CD4-positive, alpha-beta memory T cell (primary cell): ENCODE measurements at regions not wholly inside any gene's neighbourhood (a gene's known extent, or its start where the extent isn't known, plus 50 kb on each side); places are given as distances from the start of the nearest gene placed in this dataset.

ENCODE experiments used
- CTCF ChIA-PET: fragments of 350-600 bp; sonication (Branson Sonifier 250); formaldehyde crosslinking; loops from one replicate; lab custom pipeline; 2021; ENCODE audit warnings: inconsistent platforms; ENCODE audit not compliant: partially characterized antibody; lab: Charles Lee
- POLR2A ChIA-PET: fragments of 350-600 bp; sonication (Branson Sonifier 250); formaldehyde crosslinking; loops from one replicate; lab custom pipeline; 2021; ENCODE audit not compliant: partially characterized antibody; lab: Charles Lee
- DNase-seq, 5 donors: peaks; one replicate each; pipeline versions ENCODE4 v3.0.0 to v3.0.0-alpha.2; 2020 to 2022; ENCODE audit warnings: mixed read lengths in 1 of 5
- H3K27ac ChIP-seq: one replicate; pipeline ENCODE4 v1.7.0; 2013; ENCODE audit warnings: low read depth, low read length
- H3K27me3 ChIP-seq: 2 replicates; pipeline ENCODE4 v1.7.0; 2013; ENCODE audit warnings: mild to moderate bottlenecking, low read length, moderate library complexity; ENCODE audit not compliant: insufficient read depth
- H3K36me3 ChIP-seq: 2 replicates; pipeline ENCODE4 v1.7.0; 2013; ENCODE audit warnings: mild to moderate bottlenecking, low read length, moderate library complexity; ENCODE audit not compliant: insufficient read depth
- H3K4me1 ChIP-seq: 2 replicates; pipeline ENCODE4 v1.7.0; 2013; ENCODE audit warnings: mild to moderate bottlenecking, low read length, moderate library complexity; ENCODE audit not compliant: insufficient read depth
- H3K4me3 ChIP-seq, 2 donors: one replicate each; pipeline ENCODE4 v1.7.0; 2013; ENCODE audit warnings: low read length in 2 of 2, mild to moderate bottlenecking in 1 of 2
- H3K9me3 ChIP-seq, 2 donors: one replicate each; pipeline ENCODE4 v1.7.0; 2013; ENCODE audit warnings: low read length in 2 of 2, control low read depth in 1 of 2; ENCODE audit not compliant: control insufficient read depth in 1 of 2
- H3K27ac Mint-ChIP-seq, 7 donors: one replicate each; pipeline ENCODE4 v1.8.0; 2020 to 2021; ENCODE audit warnings: mixed read lengths in 7 of 7, mild to moderate bottlenecking in 6 of 7, inconsistent platforms in 3 of 7, moderate library complexity in 3 of 7
- H3K27me3 Mint-ChIP-seq, 2 donors: one replicate each; pipeline ENCODE4 v1.8.0; 2020 to 2021; ENCODE audit warnings: mixed read lengths in 2 of 2
- H3K36me3 Mint-ChIP-seq, 2 donors: one replicate each; pipeline ENCODE4 v1.8.0; 2020 to 2021; ENCODE audit warnings: mixed read lengths in 2 of 2, inconsistent platforms in 1 of 2, mild to moderate bottlenecking in 1 of 2
- H3K4me1 Mint-ChIP-seq, 4 donors: one replicate each; pipeline ENCODE4 v1.8.0; 2020 to 2021; ENCODE audit warnings: mixed read lengths in 4 of 4, mild to moderate bottlenecking in 1 of 4
- H3K4me3 Mint-ChIP-seq, 8 donors: one replicate each; pipeline ENCODE4 v1.8.0; 2020 to 2021; ENCODE audit warnings: mixed read lengths in 8 of 8, mild to moderate bottlenecking in 7 of 8, moderate library complexity in 6 of 8, inconsistent platforms in 3 of 8
- H3K9me3 Mint-ChIP-seq, 8 donors: one replicate each; pipeline ENCODE4 v1.8.0; 2020 to 2021; ENCODE audit warnings: mixed read lengths in 8 of 8, mild to moderate bottlenecking in 5 of 8, inconsistent platforms in 3 of 8, moderate library complexity in 1 of 8
- intact Hi-C: fragments of 100-400 bp; cut with micrococcal nuclease; formaldehyde crosslinking; loops from one replicate; pipeline ENCODE4 v1.15.1; 2023

DNA sequence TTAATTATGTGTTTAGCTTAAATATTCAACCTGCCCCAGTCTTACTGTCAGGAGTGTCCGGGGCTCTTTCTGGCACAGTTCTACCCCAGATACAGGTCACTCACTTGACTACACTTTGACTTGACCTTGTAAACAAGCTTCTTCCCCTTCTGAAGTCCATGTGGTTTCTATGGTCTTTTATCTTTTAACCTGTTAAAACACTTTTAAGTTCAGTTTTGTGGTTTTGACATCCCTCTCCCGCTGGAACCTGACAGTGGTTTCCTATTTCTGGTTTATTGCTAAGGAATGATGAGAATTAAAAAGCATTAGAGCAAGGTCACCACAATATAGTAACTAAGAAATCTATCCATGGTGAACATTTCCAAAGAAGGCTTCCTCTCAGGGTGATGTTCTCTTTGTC, 300.1 kb downstream of the TMEM167A start:
- Mint-ChIP-seq H3K9me3 (no peaks in the 10 kb centered on the region), H3K36me3 (no peaks in the 10 kb centered on the region), H3K4me3 (no peak overlapping the region), H3K27ac (no peak overlapping the region), H3K27me3 (peaks cover 2 to 3% of the 10 kb centered on the region in 2 donors), H3K4me1 (no peaks in the 10 kb centered on the region)
- no peaks in the 10 kb centered on the region for H3K36me3 ChIP-seq
- no peaks in the 10 kb centered on the region for H3K9me3 ChIP-seq
- no peak overlapping the region for H3K4me3 ChIP-seq
- no peaks in the 10 kb centered on the region for H3K27me3 ChIP-seq
- intact Hi-C loops, result no loop called here
- POLR2A ChIA-PET, result no interaction called here
- H3K27ac ChIP-seq, result no peak overlapping the region
- CTCF ChIA-PET, result no interaction called here
- DNase-seq, result no peak
- H3K4me1 ChIP-seq, result no peaks in the 10 kb centered on the region

DNA sequence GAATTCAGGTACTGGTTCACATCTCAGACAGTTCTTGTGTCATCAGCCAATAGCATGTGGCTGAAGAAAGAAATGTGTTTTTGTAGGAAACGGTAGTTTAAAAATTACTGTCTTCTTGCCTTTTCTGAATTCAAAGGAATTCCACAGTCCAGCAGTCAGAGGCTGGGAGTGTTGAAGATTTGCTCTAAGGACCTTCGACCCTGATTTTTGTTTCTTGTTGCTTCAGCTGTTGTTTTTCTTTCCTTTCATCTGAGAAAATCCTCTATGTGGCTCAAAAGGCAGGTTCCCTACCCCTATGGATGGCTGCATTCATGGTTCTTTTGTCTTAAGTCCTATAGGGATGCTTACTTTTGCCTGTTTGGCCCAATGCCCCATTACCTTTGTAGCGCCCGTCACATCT, 304.9 kb downstream of the TMEM167A start:
- H3K27me3 ChIP-seq, result no peaks in the 10 kb centered on the region
- no peaks in the 10 kb centered on the region for H3K4me1 ChIP-seq
- Mint-ChIP-seq H3K4me1 (no peaks in the 10 kb centered on the region), H3K4me3 (no peak overlapping the region), H3K27me3 (peaks cover 10 to 13% of the 10 kb centered on the region in 2 donors), H3K27ac (no peak overlapping the region), H3K9me3 (peaks cover 0 to 2% (median 0%) of the 10 kb centered on the region in 8 donors), H3K36me3 (no peaks in the 10 kb centered on the region)
- intact Hi-C loops, result no loop called here
- H3K9me3 ChIP-seq, result no peaks in the 10 kb centered on the region
- H3K4me3 ChIP-seq, result no peak overlapping the region
- no peak overlapping the region for H3K27ac ChIP-seq
- POLR2A ChIA-PET, result no interaction called here
- DNase-seq, result no peak
- no peaks in the 10 kb centered on the region for H3K36me3 ChIP-seq
- CTCF ChIA-PET, result no interaction called here

DNA sequence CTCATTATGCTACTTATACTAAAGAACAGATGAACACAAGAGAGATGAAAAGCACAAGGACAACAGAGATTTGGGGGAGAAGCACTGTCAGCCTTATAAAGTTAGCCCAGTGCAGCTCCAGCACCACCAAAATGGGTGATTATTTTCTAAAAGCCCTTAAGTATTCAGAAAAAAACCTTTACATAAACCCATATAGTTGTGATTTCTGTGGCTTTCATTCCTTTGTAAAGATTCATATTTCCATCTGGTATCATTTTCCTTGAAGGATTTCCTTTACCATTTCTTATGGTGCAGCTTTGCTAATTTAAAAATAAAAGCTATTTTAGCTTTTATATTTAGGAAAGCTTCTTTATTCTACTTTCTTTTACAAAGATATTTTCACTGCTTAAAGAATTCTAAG, 311.0 kb downstream of the TMEM167A start:
- Mint-ChIP-seq H3K4me3 (no peak overlapping the region), H3K4me1 (no peaks in the 10 kb centered on the region), H3K36me3 (no peaks in the 10 kb centered on the region), H3K27ac (no peak overlapping the region), H3K27me3 (peaks cover 9 to 12% of the 10 kb centered on the region in 2 donors), H3K9me3 (peaks cover 0 to 2% (median 0%) of the 10 kb centered on the region in 8 donors)
- intact Hi-C loops, result no loop called here
- H3K36me3 ChIP-seq, result no peaks in the 10 kb centered on the region
- no peaks in the 10 kb centered on the region for H3K9me3 ChIP-seq
- DNase-seq, result no peak
- ChIA-PET CTCF (interaction anchor here (0.8 kb wide), 1 partner anchor 18 kb away, joined by 3 read pairs; no protein-coding TSS in a partner anchor), POLR2A (no interaction called here)
- no peak overlapping the region for H3K4me3 ChIP-seq
- H3K27ac ChIP-seq, result no peak overlapping the region
- H3K27me3 ChIP-seq, result no peaks in the 10 kb centered on the region
- no peaks in the 10 kb centered on the region for H3K4me1 ChIP-seq

DNA sequence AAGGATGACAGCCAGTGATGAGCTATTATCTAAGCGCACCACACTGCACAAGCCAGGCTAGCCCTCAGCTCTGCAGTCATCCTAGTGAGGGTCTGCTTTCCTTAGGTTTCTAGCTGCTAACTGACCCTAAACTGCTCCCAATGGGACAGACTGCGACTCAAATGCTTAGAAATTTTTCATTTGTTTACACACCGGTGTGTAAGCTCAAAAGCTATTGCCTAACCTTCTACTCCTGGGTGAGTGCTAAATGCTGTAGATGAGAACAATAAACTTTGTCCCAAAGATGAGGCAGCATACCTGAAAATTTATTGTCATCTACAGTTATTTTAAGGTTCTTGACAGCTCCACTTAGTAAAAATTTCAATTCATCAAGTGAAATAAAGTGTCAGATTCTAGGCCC, 311.4 kb downstream of the TMEM167A start:
- Mint-ChIP-seq H3K4me1 (no peaks in the 10 kb centered on the region), H3K9me3 (peaks cover 0 to 2% (median 0%) of the 10 kb centered on the region in 8 donors), H3K36me3 (no peaks in the 10 kb centered on the region), H3K27me3 (peaks cover 5 to 9% of the 10 kb centered on the region in 2 donors), H3K27ac (no peak overlapping the region), H3K4me3 (no peak overlapping the region)
- Histone ChIP-seq H3K9me3 (no peaks in the 10 kb centered on the region), H3K27ac (no peak overlapping the region), H3K27me3 (no peaks in the 10 kb centered on the region), H3K4me1 (no peaks in the 10 kb centered on the region), H3K36me3 (no peaks in the 10 kb centered on the region), H3K4me3 (no peak overlapping the region)
- intact Hi-C loops, result no loop called here
- no peak for DNase-seq
- POLR2A ChIA-PET, result no interaction called here
- CTCF ChIA-PET, result interaction anchor here (0.8 kb wide), 1 partner anchor 17 kb away, joined by 3 read pairs; no protein-coding TSS in a partner anchor

DNA sequence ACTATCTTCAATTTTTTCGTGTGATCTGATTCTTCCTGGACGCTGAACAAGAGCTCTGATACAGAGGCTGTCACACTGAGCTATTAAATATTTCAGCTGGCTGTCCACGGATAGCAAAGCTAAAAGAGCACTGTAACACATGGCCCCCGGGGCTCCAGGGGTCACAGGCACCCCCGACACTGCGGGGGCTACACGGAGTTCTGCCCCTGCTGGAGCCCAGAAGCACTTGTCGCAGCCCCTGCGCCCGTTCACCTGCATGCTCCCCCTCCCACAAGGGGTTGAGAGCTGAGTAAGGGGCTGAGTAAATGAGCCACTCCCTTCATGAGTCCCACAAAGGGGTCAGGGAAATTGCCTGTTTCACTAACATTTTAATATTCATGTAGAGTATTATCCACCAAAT, 316.3 kb downstream of the TMEM167A start:
- Histone ChIP-seq H3K36me3 (no peaks in the 10 kb centered on the region), H3K9me3 (no peaks in the 10 kb centered on the region), H3K4me3 (no peak overlapping the region), H3K27ac (no peak overlapping the region), H3K27me3 (no peaks in the 10 kb centered on the region), H3K4me1 (no peaks in the 10 kb centered on the region)
- Mint-ChIP-seq H3K4me1 (no peaks in the 10 kb centered on the region), H3K9me3 (peaks cover 0 to 2% (median 0%) of the 10 kb centered on the region in 8 donors), H3K4me3 (no peak overlapping the region), H3K27ac (no peak overlapping the region), H3K36me3 (no peaks in the 10 kb centered on the region), H3K27me3 (no peaks in the 10 kb centered on the region)
- no peak for DNase-seq
- intact Hi-C loops, result no loop called here
- ChIA-PET CTCF (no interaction called here), POLR2A (no interaction called here)

DNA sequence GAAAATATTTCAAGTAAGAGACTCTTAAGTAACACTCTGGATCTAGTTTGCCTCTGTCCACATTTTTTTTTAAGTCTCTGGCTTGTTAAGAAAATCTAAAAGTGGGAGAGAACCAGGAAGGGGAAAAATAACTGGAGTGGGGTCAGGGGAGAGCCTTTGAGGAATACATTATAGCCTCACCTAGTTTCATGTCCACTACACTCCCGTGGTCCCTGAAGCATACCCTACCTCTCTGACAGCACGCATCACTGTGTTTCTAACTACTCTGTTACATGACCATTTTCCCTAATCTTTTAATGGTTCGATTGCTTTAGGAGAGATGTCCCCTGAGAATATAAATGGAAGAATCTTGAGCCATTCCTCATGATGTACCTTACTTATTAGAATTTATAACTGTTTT, 318.3 kb downstream of the TMEM167A start:
- Histone ChIP-seq H3K27me3 (no peaks in the 10 kb centered on the region), H3K4me1 (no peaks in the 10 kb centered on the region), H3K9me3 (no peaks in the 10 kb centered on the region), H3K4me3 (no peak overlapping the region), H3K36me3 (no peaks in the 10 kb centered on the region), H3K27ac (no peak overlapping the region)
- H3K36me3 Mint-ChIP-seq, result no peaks in the 10 kb centered on the region
- H3K4me3 Mint-ChIP-seq, result no peak overlapping the region
- POLR2A ChIA-PET, result no interaction called here
- no peak overlapping the region for H3K27ac Mint-ChIP-seq
- CTCF ChIA-PET, result no interaction called here
- H3K9me3 Mint-ChIP-seq, result peaks cover 0 to 2% (median 0%) of the 10 kb centered on the region in 8 donors
- DNase-seq, result no peak
- H3K27me3 Mint-ChIP-seq, result no peaks in the 10 kb centered on the region
- no peaks in the 10 kb centered on the region for H3K4me1 Mint-ChIP-seq
- intact Hi-C loops, result no loop called here

DNA sequence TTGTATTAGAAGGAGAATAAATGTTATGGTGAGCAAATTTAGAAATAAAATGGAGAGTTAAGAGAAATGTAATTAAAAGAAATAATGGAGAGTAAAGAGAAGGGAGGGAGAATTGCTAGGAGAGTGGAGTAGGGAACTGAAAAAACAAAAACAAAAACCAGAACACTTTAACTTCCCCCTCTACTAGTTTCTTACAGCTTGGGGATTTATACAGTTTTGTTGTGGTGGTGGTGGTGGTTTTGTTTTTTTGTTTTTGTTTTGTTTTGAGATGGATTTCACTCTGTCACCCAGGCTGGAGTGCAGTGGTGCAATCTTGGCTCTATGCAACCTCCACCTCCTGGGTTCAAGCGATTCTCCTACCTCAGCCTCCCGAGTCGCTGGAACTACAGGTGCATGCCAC, 322.4 kb downstream of the TMEM167A start:
- Histone ChIP-seq H3K27me3 (no peaks in the 10 kb centered on the region), H3K9me3 (no peaks in the 10 kb centered on the region), H3K27ac (no peak overlapping the region), H3K36me3 (no peaks in the 10 kb centered on the region), H3K4me3 (no peak overlapping the region), H3K4me1 (no peaks in the 10 kb centered on the region)
- Mint-ChIP-seq H3K27ac (no peak overlapping the region), H3K4me1 (no peaks in the 10 kb centered on the region), H3K4me3 (no peak overlapping the region), H3K36me3 (no peaks in the 10 kb centered on the region), H3K9me3 (peaks cover 0 to 6% (median 0%) of the 10 kb centered on the region in 8 donors), H3K27me3 (peaks cover 0 to 1% of the 10 kb centered on the region in 2 donors)
- CTCF ChIA-PET, result no interaction called here
- POLR2A ChIA-PET, result no interaction called here
- intact Hi-C loops, result no loop called here
- no peak for DNase-seq
